ENCODE measurements at regions not wholly inside any gene's neighbourhood (a gene's known extent, or its start where the extent isn't known, plus 50 kb on each side); places are given as distances from the start of the nearest gene placed in this dataset.

- DNase-seq (no peak), ATAC-seq (no peak)
- Histone ChIP-seq H3K4me1 (no peaks in the 10 kb centered on the region), H3K36me3 (replicated peaks in 1 of 2; ENCODE audit: insufficient read depth in 1 of 2, low read depth in 2 of 2) (no peaks in the 10 kb centered on the region), H3K4me3 (no peak overlapping the region), H3K27me3 (no peaks in the 10 kb centered on the region), H3K9me3 (no peaks in the 10 kb centered on the region), H3K27ac (no peak overlapping the region)
- 88 to 91% methylated on average over 2 of the region's 2 CpGs for WGBS, 2 donors
- TF ChIP-seq POLR2A (IDR thresholded peaks at IDR 0.05) = no peak
- no peak for TF ChIP-seq CTCF (IDR thresholded peaks at IDR 0.05)
- intact Hi-C loops (cut with DNase I) = no loop called here
These were observed 304.9 kb upstream of the KLF3 start for GRCh38 chr4:38359113-38359512.

GRCh38 chr4:38360201-38360600, 303.8 kb upstream of the KLF3 start:
- 93 to 100% methylated on average over 1 of the region's 1 CpG for WGBS, 2 donors
- no peaks in the 10 kb centered on the region for H3K9me3 ChIP-seq
- intact Hi-C loops (cut with DNase I) = no loop called here
- H3K27ac ChIP-seq = no peak overlapping the region
- ATAC-seq = no peak
- no peak overlapping the region for H3K4me3 ChIP-seq
- TF ChIP-seq POLR2A (IDR thresholded peaks at IDR 0.05) (no peak), CTCF (IDR thresholded peaks at IDR 0.05) (no peak)
- no peaks in the 10 kb centered on the region for H3K36me3 ChIP-seq (replicated peaks in 1 of 2; ENCODE audit: insufficient read depth in 1 of 2, low read depth in 2 of 2)
- no peaks in the 10 kb centered on the region for H3K27me3 ChIP-seq
- H3K4me1 ChIP-seq = no peaks in the 10 kb centered on the region
- DNase-seq = no peak

GRCh38 chr4:38364383-38364963, 299.5 kb upstream of the KLF3 start:
- H3K4me1 ChIP-seq = no peaks in the 10 kb centered on the region
- intact Hi-C loops (cut with DNase I) = no loop called here
- DNase-seq (no peak), ATAC-seq (no peak)
- H3K9me3 ChIP-seq = no peaks in the 10 kb centered on the region
- no peaks in the 10 kb centered on the region for H3K27me3 ChIP-seq
- H3K4me3 ChIP-seq = no peak overlapping the region
- TF ChIP-seq CTCF (IDR thresholded peaks at IDR 0.05) = no peak
- TF ChIP-seq POLR2A (IDR thresholded peaks at IDR 0.05) = no peak
- H3K27ac ChIP-seq = no peak overlapping the region
- WGBS, 2 donors = 73 to 77% methylated on average over 3 of the region's 3 CpGs
- no peaks in the 10 kb centered on the region for H3K36me3 ChIP-seq (replicated peaks in 1 of 2; ENCODE audit: insufficient read depth in 1 of 2, low read depth in 2 of 2)

- TF ChIP-seq POLR2A (IDR thresholded peaks at IDR 0.05) (no peak), CTCF (IDR thresholded peaks at IDR 0.05) (no peak)
- DNase-seq (no peak), ATAC-seq (no peak)
- 79 to 86% methylated on average over 1 of the region's 1 CpG for WGBS, 2 donors
- H3K27ac ChIP-seq = no peak overlapping the region
- no peaks in the 10 kb centered on the region for H3K36me3 ChIP-seq (replicated peaks in 1 of 2; ENCODE audit: insufficient read depth in 1 of 2, low read depth in 2 of 2)
- no peaks in the 10 kb centered on the region for H3K27me3 ChIP-seq
- H3K4me1 ChIP-seq = no peaks in the 10 kb centered on the region
- intact Hi-C loops (cut with DNase I) = no loop called here
- H3K4me3 ChIP-seq = no peak overlapping the region
- H3K9me3 ChIP-seq = no peaks in the 10 kb centered on the region
These were observed 298.7 kb upstream of the KLF3 start for GRCh38 chr4:38365261-38365660.

GRCh38 chr4:38365748-38366310, 298.2 kb upstream of the KLF3 start:
- WGBS, 2 donors = 53 to 55% methylated on average over 8 of the region's 8 CpGs
- Histone ChIP-seq H3K9me3 (no peaks in the 10 kb centered on the region), H3K4me1 (no peaks in the 10 kb centered on the region), H3K4me3 (no peak overlapping the region), H3K27me3 (no peaks in the 10 kb centered on the region), H3K36me3 (replicated peaks in 1 of 2; ENCODE audit: insufficient read depth in 1 of 2, low read depth in 2 of 2) (no peaks in the 10 kb centered on the region), H3K27ac (no peak overlapping the region)
- ATAC-seq (no peak), DNase-seq (no peak)
- intact Hi-C loops (cut with DNase I) = no loop called here
- no peak for TF ChIP-seq CTCF (IDR thresholded peaks at IDR 0.05)
- TF ChIP-seq POLR2A (IDR thresholded peaks at IDR 0.05) = no peak
